DOHH2 (cell line): ENCODE measurements at regions not wholly inside any gene's neighbourhood (a gene's known extent, or its start where the extent isn't known, plus 50 kb on each side); places are given as distances from the start of the nearest gene placed in this dataset.
A peak's percentile ranks its signal among the peaks of the same experiment; 100 is the strongest.

Experiments
- H3F3A ChIP-seq: fragments of 200-600 bp; sonication (generic), shearing (Covaris generic); 2 replicates; pipeline ENCODE4 v1.6.0; 2016; ENCODE audit warnings: antibody characterized with exemption, mild to moderate bottlenecking; ENCODE audit not compliant: control insufficient read depth, insufficient read depth
- H3K27ac ChIP-seq: fragments of 200-600 bp; sonication (generic); 2 replicates; pipeline ENCODE4 v1.5.1; 2014; ENCODE audit warnings: low read depth, mild to moderate bottlenecking, low read length, moderate library complexity
- H3K27me3 ChIP-seq: fragments of 200-600 bp; sonication (generic); 2 replicates; pipeline ENCODE4 v1.6.1; 2014; ENCODE audit warnings: mild to moderate bottlenecking, low read length, mixed read lengths; ENCODE audit not compliant: control insufficient read depth
- H3K36me3 ChIP-seq: fragments of 200-600 bp; sonication (generic); 2 replicates; pipeline ENCODE4 v1.6.1; 2014; ENCODE audit warnings: mild to moderate bottlenecking, low read length, moderate library complexity, mixed read lengths; ENCODE audit not compliant: control insufficient read depth
- H3K4me1 ChIP-seq: fragments of 200-600 bp; sonication (generic); 2 replicates; pipeline ENCODE4 v1.6.1; 2014; ENCODE audit warnings: mild to moderate bottlenecking, low read length, mixed read lengths; ENCODE audit not compliant: control insufficient read depth
- H3K4me2 ChIP-seq: fragments of 200-600 bp; sonication (generic); 2 replicates; pipeline ENCODE4 v1.6.0; 2014; ENCODE audit warnings: mild to moderate bottlenecking, low read length, moderate library complexity
- H3K4me3 ChIP-seq: fragments of 200-600 bp; sonication (generic); 2 replicates; pipeline ENCODE4 v1.5.1; 2014; ENCODE audit warnings: mild to moderate bottlenecking, low read length, mixed read lengths
- H3K79me2 ChIP-seq: fragments of 200-600 bp; sonication (generic); 2 replicates; pipeline ENCODE4 v1.6.1; 2014; ENCODE audit warnings: mild to moderate bottlenecking, low read length, mixed read lengths; ENCODE audit not compliant: control insufficient read depth
- H3K9me2 ChIP-seq: fragments of 200-600 bp; sonication (generic); replicated peaks from 2 replicates; pipeline ENCODE4 v1.6.1; 2014; ENCODE audit warnings: mild to moderate bottlenecking, low read length, mixed read lengths; ENCODE audit not compliant: control insufficient read depth
- H3K9me3 ChIP-seq: fragments of 200-600 bp; sonication (generic); 2 replicates; pipeline ENCODE4 v1.6.1; 2014; ENCODE audit warnings: antibody characterized with exemption, low read length, mixed read lengths; ENCODE audit not compliant: control insufficient read depth, insufficient read depth
- H4K20me1 ChIP-seq: fragments of 200-600 bp; sonication (generic); 2 replicates; pipeline ENCODE4 v1.6.0; 2014; ENCODE audit warnings: low read depth, mild to moderate bottlenecking, antibody characterized with exemption, low read length, moderate library complexity; ENCODE audit not compliant: control insufficient read depth, insufficient read depth
- CTCF ChIP-seq: fragments of 200-600 bp; sonication (generic); IDR thresholded peaks from one replicate; pipeline ENCODE4 v1.5.1; 2014; ENCODE audit warnings: antibody characterized with exemption, mild to moderate bottlenecking, low read depth, low read length; ENCODE audit not compliant: poor library complexity, severe bottlenecking
- EZH2phosphoT487 ChIP-seq: fragments of 200-600 bp; sonication (generic); IDR thresholded peaks from 2 replicates; pipeline ENCODE4 v1.6.1; 2017; ENCODE audit warnings: borderline replicate concordance, mild to moderate bottlenecking, antibody characterized with exemption, low read length, moderate library complexity, mixed read lengths

GRCh38 chr16:13503960-13504635, 415.9 kb upstream of the ERCC4 start:
- TF ChIP-seq CTCF = no peak
- no peak for TF ChIP-seq EZH2phosphoT487
- H3K4me3 ChIP-seq = no peak overlapping the region
- H4K20me1 ChIP-seq = no peaks in the 10 kb centered on the region
- H3K27me3 ChIP-seq = no peaks in the 10 kb centered on the region
- no peaks in the 10 kb centered on the region for H3K9me2 ChIP-seq
- H3K27ac ChIP-seq = no peak overlapping the region
- H3K4me2 ChIP-seq = no peak overlapping the region
- H3K36me3 ChIP-seq = no peaks in the 10 kb centered on the region
- no peaks in the 10 kb centered on the region for H3F3A ChIP-seq
- H3K9me3 ChIP-seq = no peaks in the 10 kb centered on the region
- no peaks in the 10 kb centered on the region for H3K79me2 ChIP-seq
- no peaks in the 10 kb centered on the region for H3K4me1 ChIP-seq

GRCh38 chr16:13507530-13507929, 412.4 kb upstream of the ERCC4 start:
- Histone ChIP-seq H3K27ac (no peak overlapping the region), H3K9me3 (no peaks in the 10 kb centered on the region), H3K4me3 (no peak overlapping the region), H3K27me3 (no peaks in the 10 kb centered on the region), H4K20me1 (no peaks in the 10 kb centered on the region), H3K79me2 (no peaks in the 10 kb centered on the region), H3K4me1 (no peaks in the 10 kb centered on the region), H3K36me3 (no peaks in the 10 kb centered on the region), H3F3A (no peaks in the 10 kb centered on the region), H3K4me2 (no peak overlapping the region), H3K9me2 (no peaks in the 10 kb centered on the region)
- TF ChIP-seq EZH2phosphoT487 (no peak), CTCF (no peak)

- Histone ChIP-seq H3K79me2 (no peaks in the 10 kb centered on the region), H4K20me1 (no peaks in the 10 kb centered on the region), H3F3A (no peaks in the 10 kb centered on the region), H3K4me3 (no peak overlapping the region), H3K27me3 (no peaks in the 10 kb centered on the region), H3K4me1 (no peaks in the 10 kb centered on the region), H3K4me2 (no peak overlapping the region), H3K9me2 (no peaks in the 10 kb centered on the region), H3K9me3 (no peaks in the 10 kb centered on the region), H3K36me3 (no peaks in the 10 kb centered on the region), H3K27ac (no peak overlapping the region)
- TF ChIP-seq EZH2phosphoT487 (no peak), CTCF (peak; percentile 50)
Measured at GRCh38 chr16:13510425-13511151, 409.4 kb upstream of the ERCC4 start.
